Astrocyte of the cerebellum (primary cell): ENCODE measurements at regions not wholly inside any gene's neighbourhood (a gene's known extent, or its start where the extent isn't known, plus 50 kb on each side); places are given as distances from the start of the nearest gene placed in this dataset.

Source experiments
- DNase-seq: peaks from one replicate; pipeline ENCODE4 v3.0.0-alpha.2; 2011; ENCODE audit warnings: low read depth
- H3K4me3 ChIP-seq: 2 replicates; pipeline ENCODE4 v1.5.1; 2011; ENCODE audit warnings: mild to moderate bottlenecking, low read depth, low read length, moderate library complexity
- in situ Hi-C: cut with HindIII; loops from 2 replicates; pipeline ENCODE4 v1.10.0; 2017; ENCODE audit warnings: low sequenced_read_pairs
- TF ChIP-seq, protein P1 (sequence below): IDR thresholded peaks from 2 replicates; pipeline ENCODE4 v1.5.1; 2012; ENCODE audit warnings: low read length, low read depth, moderate library complexity, mild to moderate bottlenecking; ENCODE audit errors: missing control alignments

DNA sequence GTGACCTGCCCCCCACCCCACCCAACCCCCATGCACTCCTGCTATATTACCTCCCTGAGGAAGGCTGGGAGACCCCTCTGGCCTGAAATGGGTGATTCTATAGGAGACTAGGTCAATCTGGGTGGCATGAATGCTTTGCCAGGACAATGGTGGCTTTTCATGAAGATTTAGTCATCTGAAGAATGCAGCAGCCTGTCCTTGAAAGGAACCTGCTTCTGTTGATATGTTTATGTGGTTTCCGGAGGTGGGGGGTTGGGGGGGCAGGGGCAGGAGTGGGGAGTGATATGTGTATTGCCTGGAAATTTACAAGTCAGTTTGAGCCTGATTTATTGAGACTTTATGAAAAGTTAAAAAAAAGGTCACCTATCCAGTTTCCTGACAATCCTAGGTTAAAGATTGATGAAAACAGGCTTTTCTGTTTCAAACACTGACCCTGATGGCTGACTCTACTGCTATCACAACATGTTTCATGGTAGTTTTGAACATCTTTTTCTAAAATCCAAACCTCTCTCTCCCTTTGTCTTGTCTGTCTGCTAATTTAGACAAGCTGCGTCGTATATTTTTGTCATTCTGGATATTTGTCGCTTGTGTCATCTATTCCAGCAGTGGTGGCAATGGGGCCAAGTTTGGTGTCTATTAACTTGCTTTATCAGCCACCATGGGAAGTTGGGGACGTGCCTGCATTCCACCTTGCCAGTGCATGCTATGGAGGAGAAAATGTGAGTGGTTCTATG, 153.7 kb upstream of the EGFLAM start:
- in situ Hi-C loops = loop anchor here (5.0 kb wide), 1 partner anchor 103 kb away; no protein-coding TSS in a partner anchor
- no peak overlapping the region for H3K4me3 ChIP-seq
- TF ChIP-seq, protein P1, sequence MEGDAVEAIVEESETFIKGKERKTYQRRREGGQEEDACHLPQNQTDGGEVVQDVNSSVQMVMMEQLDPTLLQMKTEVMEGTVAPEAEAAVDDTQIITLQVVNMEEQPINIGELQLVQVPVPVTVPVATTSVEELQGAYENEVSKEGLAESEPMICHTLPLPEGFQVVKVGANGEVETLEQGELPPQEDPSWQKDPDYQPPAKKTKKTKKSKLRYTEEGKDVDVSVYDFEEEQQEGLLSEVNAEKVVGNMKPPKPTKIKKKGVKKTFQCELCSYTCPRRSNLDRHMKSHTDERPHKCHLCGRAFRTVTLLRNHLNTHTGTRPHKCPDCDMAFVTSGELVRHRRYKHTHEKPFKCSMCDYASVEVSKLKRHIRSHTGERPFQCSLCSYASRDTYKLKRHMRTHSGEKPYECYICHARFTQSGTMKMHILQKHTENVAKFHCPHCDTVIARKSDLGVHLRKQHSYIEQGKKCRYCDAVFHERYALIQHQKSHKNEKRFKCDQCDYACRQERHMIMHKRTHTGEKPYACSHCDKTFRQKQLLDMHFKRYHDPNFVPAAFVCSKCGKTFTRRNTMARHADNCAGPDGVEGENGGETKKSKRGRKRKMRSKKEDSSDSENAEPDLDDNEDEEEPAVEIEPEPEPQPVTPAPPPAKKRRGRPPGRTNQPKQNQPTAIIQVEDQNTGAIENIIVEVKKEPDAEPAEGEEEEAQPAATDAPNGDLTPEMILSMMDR = no peak
- no peak for DNase-seq

DNA sequence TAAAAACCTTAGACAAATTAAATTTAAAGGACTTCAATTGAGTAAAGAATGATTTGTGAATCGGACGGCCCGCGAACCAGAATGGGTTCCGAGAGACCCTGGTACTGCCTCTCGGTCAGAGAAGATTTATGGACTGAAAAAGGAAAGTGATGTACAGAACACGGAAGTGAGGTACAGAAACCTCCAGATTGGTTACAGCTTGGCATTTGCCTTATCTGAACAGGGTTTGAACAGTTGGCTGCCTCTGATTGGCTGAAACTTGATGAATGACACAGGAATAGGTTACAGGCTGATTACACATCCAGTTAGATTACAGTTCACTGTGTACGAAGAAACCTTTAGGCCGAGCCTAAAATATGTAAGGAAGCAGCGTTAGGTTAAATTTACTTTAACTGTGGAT, 156.5 kb upstream of the EGFLAM start:
- H3K4me3 ChIP-seq = no peak overlapping the region
- TF ChIP-seq, protein P1 = no peak
- DNase-seq = no peak
- in situ Hi-C loops = no loop called here

DNA sequence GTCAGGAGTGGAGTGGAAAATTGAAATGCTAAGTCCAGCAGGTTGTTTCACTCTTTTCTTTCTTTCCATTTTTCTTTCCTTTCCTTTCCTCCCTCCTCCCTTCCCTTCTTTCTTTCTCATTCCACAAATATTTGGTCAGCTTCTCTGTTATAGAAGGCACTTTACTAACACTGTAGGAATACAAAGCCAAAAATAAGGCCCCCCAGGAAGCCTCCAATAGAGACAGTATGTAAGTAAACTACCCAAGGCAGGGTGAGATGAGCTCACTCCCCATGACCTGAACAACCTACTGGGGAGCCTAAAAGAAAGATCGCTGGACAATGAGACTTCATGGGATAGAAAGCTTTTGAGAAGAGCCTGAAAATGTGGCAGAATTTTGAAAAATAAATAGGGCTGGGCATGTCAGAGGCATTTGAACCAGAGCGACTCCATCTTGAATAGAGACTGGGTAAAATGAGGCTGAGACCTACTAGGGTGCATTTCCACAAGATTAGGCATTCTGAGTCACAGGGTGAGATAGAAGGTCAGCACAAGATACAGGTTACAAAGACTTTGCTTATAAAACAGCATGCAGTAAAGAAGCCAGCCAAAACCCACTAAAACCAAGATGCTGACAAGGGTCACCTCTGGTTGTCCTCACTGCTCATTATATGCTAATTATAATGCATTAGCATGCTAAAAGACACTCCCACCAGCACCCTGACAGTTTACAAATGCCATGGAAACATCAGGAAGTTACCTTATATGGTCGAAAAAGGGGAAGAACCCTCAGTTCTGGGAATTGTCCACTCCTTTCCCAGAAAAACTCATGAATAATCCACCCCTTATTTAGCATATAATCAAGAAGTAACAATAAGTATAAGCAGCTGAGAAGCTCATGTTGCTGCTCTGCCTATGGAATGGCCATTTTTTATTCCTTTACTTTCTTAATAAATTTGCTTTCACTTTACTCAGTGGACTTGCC, 158.9 kb upstream of the EGFLAM start:
- no peak for DNase-seq
- TF ChIP-seq, protein P1 = no peak
- H3K4me3 ChIP-seq = no peak overlapping the region
- in situ Hi-C loops = no loop called here

DNA sequence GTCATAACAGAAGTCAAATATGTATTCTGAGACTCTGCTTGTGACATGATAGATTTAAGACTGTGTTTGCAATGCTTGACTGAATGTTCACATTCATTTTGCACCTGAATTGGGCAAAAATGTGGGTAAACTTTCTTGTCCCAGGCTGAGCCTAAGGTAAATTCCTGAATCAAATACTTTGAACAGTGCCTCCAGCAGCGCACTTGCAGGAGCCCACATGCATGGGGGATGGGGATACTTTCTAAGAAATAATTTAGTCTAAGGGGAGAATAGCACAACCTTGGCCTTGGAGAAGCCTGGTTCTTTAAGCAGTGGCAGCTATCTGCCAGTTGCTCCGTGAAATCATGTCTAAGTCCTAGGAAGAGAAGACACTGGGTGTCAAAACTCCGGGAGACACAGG, 163.5 kb upstream of the EGFLAM start:
- H3K4me3 ChIP-seq = no peak overlapping the region
- TF ChIP-seq, protein P1 = no peak
- DNase-seq = no peak
- in situ Hi-C loops = no loop called here

GRCh38 chr5:38093855-38094254, 164.5 kb upstream of the EGFLAM start:
- DNase-seq = no peak
- TF ChIP-seq, protein P1 = no peak
- in situ Hi-C loops = no loop called here
- H3K4me3 ChIP-seq = no peak overlapping the region

DNA sequence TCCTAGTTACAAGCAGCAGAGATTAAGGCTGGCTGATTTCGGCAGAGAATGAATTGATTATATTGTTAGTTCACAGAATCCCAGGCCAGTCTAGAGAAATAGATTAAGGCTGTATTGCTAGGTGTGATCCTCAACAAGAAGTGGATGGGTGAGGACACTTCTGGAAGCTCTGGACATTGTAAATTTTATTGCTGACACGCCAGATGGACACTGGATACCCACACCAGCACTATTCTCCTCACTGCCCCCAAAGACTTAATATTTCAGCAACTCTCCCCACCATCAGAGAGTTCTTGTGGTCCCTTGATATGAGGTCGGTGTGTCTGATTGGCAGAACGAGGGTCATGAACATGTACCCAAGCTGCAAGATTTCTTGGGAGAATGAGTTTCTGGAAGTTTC, 171.6 kb upstream of the EGFLAM start:
- H3K4me3 ChIP-seq = no peak overlapping the region
- TF ChIP-seq, protein P1 = no peak
- DNase-seq = no peak
- in situ Hi-C loops = no loop called here
